H1 (cell line): ENCODE measurements at regions not wholly inside any gene's neighbourhood (a gene's known extent, or its start where the extent isn't known, plus 50 kb on each side); places are given as distances from the start of the nearest gene placed in this dataset.

Experiments used
- CEBPB ChIP-seq: IDR thresholded peaks from 2 replicates; pipeline ENCODE4 v1.6.1; 2012; ENCODE audit warnings: low read depth, low read length
- CTCF ChIP-seq, 3 experiments: IDR thresholded peaks; 1 replicate in 2 of 3; 2 replicates in 1 of 3; pipeline versions ENCODE4 v1.5.1 to v1.6.1; 2011; ENCODE audit warnings: low read length in 3 of 3, mild to moderate bottlenecking in 3 of 3, inconsistent platforms in 2 of 3, low read depth in 1 of 3, moderate library complexity in 1 of 3; ENCODE audit not compliant: insufficient read depth in 1 of 3; ENCODE audit errors: control extremely low read depth in 1 of 3
- JUN ChIP-seq: IDR thresholded peaks from 2 replicates; pipeline ENCODE4 v1.6.1; 2011; ENCODE audit warnings: low read depth, mild to moderate bottlenecking, improper control_type of control experiment, low read length
- MAX ChIP-seq: IDR thresholded peaks from 2 replicates; pipeline ENCODE4 v1.6.1; 2012; ENCODE audit warnings: inconsistent platforms
- PHF8 ChIP-seq: fragments of 200-600 bp; sonication (generic); conservative IDR thresholded peaks from 2 replicates; pipeline ENCODE4 v1.7.1; 2012; ENCODE audit warnings: low read depth, mild to moderate bottlenecking, inconsistent platforms, low read length, moderate library complexity
- POLR2A ChIP-seq, 2 experiments: IDR thresholded peaks; 1 replicate in 1 of 2; 2 replicates in 1 of 2; pipeline ENCODE4 v1.6.1; 2011; ENCODE audit warnings: low read depth in 2 of 2, low read length in 2 of 2, mild to moderate bottlenecking in 2 of 2; ENCODE audit errors: control extremely low read depth in 1 of 2
- POLR2AphosphoS5 ChIP-seq: IDR thresholded peaks from 2 replicates; pipeline ENCODE4 v1.6.1; 2011; ENCODE audit warnings: low read depth, low read length
- SIX5 ChIP-seq: IDR thresholded peaks from 2 replicates; pipeline ENCODE4 v1.6.1; 2011; ENCODE audit warnings: mild to moderate bottlenecking, low read depth, low read length
- TAF7 ChIP-seq: optimal IDR thresholded peaks from 2 replicates; pipeline ENCODE3; 2011; ENCODE audit warnings: low read depth, mild to moderate bottlenecking, inconsistent platforms, low read length, moderate library complexity, borderline replicate concordance
- YY1 ChIP-seq: IDR thresholded peaks from 2 replicates; pipeline ENCODE4 v1.6.1; 2011; ENCODE audit warnings: low read depth, mild to moderate bottlenecking, low read length
- TF ChIP-seq, protein P1 (sequence below): IDR thresholded peaks from 2 replicates; pipeline ENCODE4 v1.6.1; 2012; ENCODE audit warnings: low read length, inconsistent platforms
- TF ChIP-seq, protein P2 (sequence below): IDR thresholded peaks from 2 replicates; pipeline ENCODE4 v1.6.1; 2012; ENCODE audit warnings: inconsistent platforms
- TF ChIP-seq, protein P3 (sequence below): IDR thresholded peaks from 2 replicates; pipeline ENCODE4 v1.6.1; 2011; ENCODE audit warnings: low read depth, mild to moderate bottlenecking, low read length; ENCODE audit not compliant: insufficient read depth

DNA sequence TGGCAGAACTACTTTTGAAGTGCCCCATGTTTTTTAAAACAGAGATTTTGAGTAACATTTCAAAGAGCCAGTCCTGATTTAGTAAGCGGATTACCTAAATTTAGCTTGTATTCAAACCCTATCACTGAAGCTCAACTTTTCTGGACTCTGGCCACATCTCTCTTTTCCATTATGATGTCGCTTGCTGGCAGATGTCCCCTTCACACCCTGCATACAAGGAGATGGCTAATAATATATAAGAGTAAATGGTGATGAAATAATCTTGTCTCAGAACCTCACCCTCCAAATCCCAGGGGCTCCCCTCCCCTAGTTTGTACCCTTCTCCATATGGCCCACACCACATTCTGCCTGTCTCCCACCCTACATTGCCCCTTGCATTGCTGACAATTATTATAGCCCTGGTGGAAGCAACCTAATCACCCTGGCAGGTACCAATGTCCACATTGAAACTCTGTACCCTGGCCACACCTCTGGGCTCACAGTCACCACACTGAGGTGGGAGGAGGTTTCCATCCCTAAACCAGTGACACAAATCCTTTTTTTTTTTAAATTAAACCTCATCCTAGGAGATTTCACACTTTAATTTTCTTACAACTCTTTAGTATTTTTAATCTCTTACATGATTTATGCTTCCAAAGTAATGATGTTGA is 106.0 kb upstream of the SYT6 start:
- no peak for TF ChIP-seq TAF7
- TF ChIP-seq POLR2AphosphoS5, result no peak
- TF ChIP-seq, protein P1, sequence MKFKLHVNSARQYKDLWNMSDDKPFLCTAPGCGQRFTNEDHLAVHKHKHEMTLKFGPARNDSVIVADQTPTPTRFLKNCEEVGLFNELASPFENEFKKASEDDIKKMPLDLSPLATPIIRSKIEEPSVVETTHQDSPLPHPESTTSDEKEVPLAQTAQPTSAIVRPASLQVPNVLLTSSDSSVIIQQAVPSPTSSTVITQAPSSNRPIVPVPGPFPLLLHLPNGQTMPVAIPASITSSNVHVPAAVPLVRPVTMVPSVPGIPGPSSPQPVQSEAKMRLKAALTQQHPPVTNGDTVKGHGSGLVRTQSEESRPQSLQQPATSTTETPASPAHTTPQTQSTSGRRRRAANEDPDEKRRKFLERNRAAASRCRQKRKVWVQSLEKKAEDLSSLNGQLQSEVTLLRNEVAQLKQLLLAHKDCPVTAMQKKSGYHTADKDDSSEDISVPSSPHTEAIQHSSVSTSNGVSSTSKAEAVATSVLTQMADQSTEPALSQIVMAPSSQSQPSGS, result no peak
- TF ChIP-seq, protein P2, sequence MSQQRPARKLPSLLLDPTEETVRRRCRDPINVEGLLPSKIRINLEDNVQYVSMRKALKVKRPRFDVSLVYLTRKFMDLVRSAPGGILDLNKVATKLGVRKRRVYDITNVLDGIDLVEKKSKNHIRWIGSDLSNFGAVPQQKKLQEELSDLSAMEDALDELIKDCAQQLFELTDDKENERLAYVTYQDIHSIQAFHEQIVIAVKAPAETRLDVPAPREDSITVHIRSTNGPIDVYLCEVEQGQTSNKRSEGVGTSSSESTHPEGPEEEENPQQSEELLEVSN, result no peak
- no peak for TF ChIP-seq JUN
- no peak for TF ChIP-seq MAX
- no peak for TF ChIP-seq CTCF (IDR thresholded peaks at IDR 0.05; ENCODE audit: control extremely low read depth in 1 of 3, insufficient read depth in 1 of 3, low read depth in 1 of 3, low read length in 3 of 3)
- TF ChIP-seq, protein P3, sequence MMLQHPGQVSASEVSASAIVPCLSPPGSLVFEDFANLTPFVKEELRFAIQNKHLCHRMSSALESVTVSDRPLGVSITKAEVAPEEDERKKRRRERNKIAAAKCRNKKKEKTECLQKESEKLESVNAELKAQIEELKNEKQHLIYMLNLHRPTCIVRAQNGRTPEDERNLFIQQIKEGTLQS, result no peak
- TF ChIP-seq YY1, result no peak
- no peak for TF ChIP-seq CEBPB
- no peak for TF ChIP-seq POLR2A (IDR thresholded peaks at IDR 0.05; ENCODE audit: control extremely low read depth in 1 of 2, low read depth in 2 of 2, low read length in 2 of 2)
- TF ChIP-seq SIX5, result no peak
- no peak for TF ChIP-seq PHF8
